HG02763 (cell line): ENCODE measurements at regions not wholly inside any gene's neighbourhood (a gene's known extent, or its start where the extent isn't known, plus 50 kb on each side); places are given as distances from the start of the nearest gene placed in this dataset.

Source experiments
- ATAC-seq: cut with Tn5 transposase; IDR thresholded peaks from one replicate; pipeline ENCODE4 v1.9.1; 2021; ENCODE audit warnings: mild to moderate bottlenecking, moderate library complexity; ENCODE audit not compliant: unreplicated experiment

DNA sequence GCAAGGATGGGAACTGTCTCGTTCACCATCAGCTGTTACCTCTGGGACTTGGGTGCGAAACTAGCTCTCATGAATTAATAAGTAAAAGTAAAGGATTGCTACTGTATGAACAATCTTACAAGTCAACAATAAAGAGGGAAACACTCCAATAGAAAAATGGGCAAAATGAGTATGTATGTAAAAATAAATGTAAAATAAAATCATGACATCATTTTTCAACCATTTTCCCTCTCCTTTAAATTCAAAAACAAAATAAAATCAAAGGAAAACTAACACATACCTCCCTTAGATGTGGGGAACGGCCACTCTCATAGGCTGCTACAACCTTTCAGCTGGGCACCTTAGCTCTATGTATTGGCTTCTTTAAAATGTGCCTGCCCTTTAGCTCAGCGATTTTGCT lies 389.7 kb upstream of the ARID1B start:
- no peak for ATAC-seq

DNA sequence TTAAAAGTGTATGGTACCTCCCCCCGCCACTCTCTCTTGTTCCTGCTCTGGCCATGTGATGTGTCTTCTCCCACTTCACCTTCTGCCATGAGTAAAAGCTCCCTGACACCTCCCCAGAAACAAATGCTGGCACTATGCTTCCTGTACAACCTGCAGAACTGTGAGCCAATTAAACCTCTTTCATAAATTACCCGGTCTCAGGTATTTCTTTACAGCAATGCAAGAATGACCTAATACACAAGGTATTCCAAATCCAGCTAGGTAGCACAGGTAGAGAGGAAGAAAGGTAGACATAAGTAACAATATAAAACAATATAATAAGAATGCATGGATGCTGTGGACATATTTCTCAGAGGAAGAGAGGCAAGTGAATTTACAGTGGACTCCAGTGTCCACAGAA lies 394.1 kb upstream of the ARID1B start:
- no peak for ATAC-seq

DNA sequence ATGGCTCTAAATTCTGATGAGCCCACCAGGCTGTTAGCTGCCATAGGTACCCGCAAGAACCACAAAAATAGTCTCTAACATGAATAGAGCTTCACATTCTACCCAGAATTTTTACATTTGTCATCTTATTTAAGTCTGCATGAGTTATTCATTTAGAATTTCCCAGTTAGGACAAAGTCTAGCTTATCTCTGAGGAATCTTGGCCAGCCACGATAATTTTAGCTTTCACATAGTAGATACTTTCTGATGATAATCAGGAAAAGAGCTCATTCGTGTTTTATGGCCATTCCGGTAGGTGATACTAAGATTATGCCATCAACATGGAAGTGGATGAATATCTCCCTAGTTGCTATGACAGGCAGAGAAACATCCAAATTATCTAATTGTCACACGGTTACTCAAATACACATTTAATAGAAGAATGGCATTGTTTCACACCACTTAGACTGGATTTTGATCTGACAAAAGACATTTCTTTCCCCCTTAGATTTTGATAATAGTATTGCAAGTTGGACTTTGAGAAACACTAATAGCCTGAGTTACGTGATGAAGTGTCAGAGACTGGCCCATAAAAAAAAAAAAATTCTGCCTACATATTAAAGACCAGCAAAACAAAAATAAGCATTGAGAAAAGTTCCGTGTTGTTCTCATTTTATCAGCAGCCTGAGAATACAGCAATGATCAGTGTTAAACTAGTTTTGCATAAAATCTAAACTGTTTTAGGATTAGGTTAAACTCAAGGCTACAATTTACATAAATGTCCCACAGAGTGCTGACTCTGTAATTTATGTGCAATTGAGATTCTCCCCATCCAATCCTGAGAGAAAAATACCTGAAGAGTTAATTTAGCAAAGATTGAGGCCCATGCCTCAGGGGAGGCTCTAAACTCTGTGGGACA lies 397.5 kb upstream of the ARID1B start:
- ATAC-seq: no peak

DNA sequence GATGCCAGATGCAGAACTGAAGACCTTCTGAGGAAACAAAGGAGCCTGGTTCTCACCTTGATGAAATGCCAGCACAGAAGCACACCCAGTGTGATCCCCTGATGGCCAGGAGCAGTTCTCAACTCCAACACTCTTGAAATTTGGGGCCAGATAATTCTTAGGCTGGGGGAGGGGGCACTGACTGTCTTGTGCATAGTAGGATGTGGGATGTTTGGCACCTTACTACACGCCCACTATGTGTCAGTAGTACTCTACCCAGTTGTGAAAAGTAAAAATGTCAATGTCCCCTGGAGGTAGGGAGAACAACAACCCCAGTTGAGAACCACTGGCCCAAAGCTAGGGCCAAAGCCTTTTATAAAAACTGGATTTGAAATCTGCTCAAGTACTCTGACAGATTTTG lies 398.3 kb upstream of the ARID1B start:
- ATAC-seq: no peak

DNA sequence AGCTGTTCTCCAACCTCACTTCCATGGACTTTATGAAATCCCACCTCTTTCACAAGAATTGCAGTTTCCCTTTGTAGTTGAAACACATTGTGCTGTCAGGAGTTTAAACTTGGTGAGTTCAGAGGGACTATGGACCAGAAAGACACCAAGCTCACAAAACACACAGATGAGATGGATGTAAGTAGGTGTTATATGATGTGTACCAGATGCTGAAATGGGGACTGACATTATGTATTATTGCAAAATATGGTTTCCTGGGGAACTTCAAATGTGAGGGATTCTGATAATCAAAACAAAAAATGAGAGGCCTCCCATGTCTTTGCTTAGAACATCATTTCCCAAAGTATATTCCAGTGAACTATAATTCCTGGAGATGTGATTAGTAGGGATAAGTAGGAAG lies 401.1 kb upstream of the ARID1B start:
- ATAC-seq: no peak

DNA sequence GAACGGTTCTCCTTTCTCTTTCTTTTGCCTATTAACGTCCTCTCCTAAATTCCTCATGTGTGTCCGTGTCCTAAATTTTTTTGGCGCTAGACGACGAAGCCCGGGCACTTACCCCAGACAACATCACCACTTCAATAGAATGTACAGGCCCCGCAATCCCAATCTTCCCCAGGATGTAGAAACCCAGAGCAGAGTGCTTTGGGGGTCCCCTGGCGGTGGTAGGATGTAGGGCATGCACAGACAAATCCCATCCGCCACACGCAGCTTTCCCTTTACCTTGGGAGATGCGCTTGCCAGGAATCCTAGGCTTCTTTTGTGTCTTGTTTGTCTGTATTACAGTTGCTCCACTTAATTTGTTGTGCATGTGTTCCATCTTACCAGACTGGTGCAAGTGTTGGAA lies 417.3 kb upstream of the ARID1B start:
- no peak for ATAC-seq

DNA sequence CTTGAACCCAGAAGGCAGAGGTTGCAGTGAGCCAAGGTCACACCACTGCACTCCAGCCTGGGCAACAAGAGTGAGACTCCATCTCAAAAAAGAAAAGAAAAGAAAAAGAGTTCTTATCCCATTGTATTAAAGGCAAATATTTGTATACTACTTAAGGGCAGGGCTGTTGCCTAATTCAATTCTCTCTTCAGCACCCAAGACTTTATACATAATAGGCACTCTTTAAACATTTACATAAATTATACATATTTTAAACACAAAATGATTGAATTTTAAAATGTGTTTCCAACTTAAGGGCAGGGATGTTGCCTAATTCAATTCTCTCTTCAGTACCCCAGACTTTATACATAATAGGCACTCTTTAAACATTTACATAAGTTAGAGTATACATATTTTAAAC lies 424.3 kb upstream of the ARID1B start:
- ATAC-seq: no peak

DNA sequence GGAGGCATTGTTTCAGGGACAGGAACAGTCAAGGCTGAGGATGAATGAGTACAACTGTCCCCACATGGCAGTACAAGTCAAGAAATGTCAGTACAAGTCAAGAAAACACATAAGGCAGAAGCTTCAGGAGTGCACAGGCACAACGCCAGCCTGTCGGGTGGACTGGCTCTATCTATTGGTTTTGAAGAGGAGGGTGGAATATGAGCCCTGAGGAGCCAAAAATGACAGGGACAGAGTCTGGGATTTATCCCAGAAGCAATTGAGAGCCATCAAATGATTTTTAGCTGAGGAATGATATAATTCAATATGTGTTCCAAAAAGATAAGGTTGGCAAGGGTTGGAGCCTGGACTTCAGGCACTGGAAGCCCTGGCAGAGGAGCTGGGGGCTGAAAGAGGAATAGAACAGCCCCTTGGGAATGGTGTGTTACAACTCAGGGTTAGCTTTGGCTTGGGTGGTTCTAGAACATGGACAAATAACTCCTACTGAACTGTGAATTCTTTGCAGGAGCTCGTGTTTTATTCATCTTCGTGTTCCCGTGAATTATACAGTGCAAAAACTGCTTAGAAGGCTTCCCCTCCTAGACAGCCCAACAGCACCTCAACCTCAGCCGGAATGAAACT lies 425.7 kb upstream of the ARID1B start:
- no peak for ATAC-seq

DNA sequence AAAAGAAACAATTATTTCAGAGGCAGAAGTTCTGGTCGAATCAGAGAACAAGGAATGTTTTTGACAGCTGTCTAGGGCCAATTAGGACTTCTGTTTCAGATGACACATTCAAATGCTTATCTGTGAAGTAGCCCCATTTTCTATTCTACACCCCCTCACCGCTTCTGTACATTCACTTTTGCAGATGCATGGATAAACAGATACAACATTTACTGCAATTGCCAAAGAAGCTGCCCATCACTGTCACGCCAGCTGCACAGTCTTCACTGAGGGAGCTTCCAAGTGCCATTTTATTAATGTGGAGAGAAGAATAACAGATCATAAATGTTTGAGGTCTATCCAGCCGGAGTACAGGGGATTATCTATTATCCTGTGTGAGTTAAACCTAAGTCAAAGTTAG lies 426.8 kb upstream of the ARID1B start:
- no peak for ATAC-seq

DNA sequence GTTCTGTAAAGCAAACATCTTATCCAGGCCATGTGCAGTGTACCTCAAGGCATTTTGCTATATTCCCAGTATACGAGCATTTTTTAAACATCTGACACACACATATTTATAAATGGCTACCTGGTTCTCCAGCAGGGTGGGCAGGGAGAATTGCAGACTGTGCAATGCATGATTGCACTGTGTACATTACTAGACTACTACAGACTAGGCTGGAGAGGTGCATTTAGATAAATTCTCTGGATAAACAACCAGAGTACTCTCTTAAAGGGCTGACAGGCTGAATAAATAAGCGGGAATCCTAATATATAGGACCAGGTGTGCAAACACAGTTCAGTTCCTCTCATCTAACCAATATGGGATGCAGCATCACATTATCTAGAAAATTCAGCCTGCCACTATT lies 428.3 kb upstream of the ARID1B start:
- ATAC-seq: no peak

DNA sequence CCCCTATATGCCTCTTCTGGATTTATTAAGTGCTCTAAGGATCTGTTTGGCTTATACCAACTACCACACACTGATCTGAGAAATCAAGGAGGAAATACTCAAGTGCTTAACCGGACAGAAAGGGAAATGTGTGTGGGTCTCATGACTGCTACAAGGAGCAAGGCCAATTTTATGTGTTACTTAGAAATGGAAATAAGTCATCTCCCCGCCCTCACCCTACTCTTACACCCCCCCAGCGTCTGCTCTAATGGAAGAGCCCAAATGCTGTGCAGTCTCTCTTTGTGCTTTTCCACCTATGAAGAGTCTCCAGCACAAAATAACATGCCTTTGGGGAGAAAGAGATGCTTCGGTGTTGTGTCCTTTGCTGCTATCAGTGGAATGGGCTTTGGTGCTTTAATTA lies 428.8 kb upstream of the ARID1B start:
- ATAC-seq: no peak

DNA sequence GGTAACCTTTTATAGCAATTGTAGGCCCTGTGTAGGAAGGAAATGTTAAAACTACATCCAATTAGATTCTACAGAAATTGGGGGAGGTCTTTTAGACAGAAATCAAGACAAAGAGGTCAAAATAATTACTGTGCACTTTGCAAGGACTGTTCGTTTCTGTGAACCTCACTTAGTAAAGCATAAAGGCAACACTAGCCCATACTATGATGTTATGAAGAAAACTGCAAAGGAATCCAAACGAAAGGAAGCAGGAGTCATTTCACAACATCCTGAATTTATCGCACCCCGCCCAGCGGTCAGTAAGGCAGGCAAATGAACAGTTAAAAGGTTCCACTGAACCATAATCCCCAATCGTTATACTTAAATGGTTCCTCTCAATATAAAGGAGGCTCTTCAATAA lies 429.5 kb upstream of the ARID1B start:
- no peak for ATAC-seq

DNA sequence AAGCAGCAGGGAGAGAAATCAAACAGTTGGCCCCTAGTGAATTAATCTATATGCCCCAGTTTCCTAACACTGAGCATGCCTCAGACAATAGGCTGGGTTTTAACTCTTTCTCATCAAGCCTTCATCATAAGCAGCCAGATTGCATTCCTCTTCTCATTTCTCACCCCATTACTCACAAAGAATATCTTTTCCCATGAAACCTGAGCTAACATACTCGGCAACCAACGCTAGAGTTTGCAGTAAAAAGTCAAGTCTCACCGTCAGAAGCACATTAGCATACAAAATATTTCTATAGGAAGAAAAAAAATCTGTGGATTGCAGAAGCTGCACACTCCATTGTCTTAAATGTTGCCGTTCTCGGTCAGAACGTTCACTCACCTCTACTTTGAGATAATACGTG lies 429.9 kb upstream of the ARID1B start:
- ATAC-seq: no peak

DNA sequence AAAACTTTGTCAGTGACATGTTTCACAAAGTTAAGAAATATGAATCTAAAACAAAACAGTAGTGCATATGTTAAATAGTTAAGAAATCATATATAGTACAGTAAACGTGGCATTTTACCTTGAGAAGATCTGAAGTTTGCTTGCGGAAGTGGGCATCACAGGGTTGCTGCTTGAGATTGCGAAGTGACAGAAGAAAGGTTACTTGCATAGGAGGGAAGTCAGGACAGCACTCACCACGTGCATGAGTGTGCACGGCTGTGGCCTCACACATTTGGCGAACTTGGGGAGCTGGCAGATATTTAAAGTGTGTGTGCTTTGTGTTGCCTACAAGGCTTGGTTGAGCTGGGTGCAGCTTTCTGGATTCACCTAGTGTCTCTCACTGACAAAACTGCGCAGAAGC lies 431.5 kb upstream of the ARID1B start:
- no peak for ATAC-seq

DNA sequence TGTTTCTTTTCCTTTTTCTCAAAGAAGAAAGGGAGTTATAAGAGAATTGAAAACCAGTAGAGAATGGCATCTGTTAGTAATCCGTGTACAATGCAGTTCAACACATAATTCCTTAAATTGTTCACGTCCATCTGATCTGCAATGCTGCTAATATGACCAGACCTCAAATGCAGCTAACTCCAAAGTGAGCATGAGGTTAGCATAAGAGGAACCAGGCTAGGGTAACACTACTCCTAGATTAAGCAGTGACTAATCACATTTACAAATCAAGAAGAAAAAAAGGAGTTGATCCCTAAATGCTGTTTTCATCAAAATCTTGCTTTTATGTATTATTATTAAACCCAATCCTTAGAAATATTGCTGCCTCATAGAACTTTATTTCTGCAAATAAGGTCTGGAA lies 432.7 kb upstream of the ARID1B start:
- no peak for ATAC-seq

DNA sequence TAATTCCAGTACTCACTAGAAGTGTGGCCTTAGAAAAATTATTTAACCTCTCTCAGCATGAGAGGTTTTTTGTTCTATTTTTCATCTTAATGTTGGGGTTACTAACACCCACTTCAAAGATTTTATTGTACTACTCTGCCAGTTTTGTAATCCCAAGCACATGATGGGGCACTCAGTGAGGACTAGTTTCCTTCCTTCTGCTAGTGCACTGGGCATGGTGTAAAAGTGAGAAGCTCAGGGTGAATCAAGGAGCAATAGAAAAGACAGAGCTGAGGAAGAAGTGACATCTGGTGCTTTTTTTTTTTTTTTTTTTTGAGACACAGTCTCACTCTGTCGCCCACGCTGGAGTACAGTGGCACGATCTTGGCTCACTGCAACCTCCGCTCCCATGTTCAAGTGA lies 439.4 kb upstream of the ARID1B start:
- no peak for ATAC-seq

DNA sequence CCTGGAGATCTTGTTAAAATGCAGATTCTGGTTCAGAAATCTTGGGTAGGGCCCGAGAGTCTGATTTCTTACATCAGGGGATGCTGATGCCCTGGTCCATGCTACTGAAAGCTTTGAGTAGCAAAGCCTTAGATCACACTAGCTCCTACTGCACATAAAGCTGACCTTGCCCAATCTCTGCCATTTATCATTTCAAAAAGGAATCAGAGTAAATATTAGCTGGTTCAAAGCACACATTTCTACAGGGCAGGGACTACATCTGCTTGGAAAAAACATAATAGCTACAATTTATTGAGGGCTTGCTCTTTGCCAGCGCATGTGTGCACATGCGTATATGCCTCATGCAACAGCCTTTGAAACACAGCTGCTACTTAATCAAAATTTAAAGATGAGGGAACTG lies 440.4 kb upstream of the ARID1B start:
- no peak for ATAC-seq

DNA sequence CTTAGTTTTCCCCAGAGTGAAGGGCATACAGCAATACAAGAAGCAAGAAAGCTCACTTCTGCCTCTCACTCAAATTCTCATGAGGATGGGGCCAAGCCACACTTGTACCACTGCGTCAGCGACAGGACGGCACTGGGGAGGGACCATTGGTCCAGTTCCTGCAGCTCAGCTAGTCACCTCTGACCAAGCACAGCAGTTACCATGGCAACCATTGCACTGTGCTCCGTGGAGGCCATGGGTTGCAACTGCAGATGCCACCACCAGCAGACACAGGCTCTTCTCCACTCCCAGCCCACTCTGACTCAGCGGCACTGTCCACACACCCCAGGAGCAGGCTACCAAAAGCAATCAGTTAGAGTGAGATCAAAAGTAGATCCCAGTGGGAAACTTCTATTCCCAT lies 441.1 kb upstream of the ARID1B start:
- ATAC-seq: no peak

DNA sequence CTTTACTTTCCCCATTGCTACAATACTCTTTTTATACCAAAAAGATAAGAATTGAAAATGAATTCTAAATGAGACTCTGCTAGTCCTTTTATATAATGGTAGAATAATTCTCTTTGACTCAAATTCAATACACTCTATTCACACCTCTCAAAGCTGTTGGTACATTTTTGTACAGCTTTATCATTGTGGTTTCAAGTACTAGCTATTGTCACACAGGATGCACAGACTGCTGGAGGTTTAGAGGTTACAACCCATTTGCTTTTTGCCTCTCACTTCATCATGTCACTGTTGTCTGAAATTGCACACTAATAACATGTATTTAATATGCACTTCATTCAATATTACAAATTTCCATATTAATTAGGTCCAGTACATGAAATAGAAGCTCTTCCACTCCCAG lies 442.2 kb upstream of the ARID1B start:
- no peak for ATAC-seq

DNA sequence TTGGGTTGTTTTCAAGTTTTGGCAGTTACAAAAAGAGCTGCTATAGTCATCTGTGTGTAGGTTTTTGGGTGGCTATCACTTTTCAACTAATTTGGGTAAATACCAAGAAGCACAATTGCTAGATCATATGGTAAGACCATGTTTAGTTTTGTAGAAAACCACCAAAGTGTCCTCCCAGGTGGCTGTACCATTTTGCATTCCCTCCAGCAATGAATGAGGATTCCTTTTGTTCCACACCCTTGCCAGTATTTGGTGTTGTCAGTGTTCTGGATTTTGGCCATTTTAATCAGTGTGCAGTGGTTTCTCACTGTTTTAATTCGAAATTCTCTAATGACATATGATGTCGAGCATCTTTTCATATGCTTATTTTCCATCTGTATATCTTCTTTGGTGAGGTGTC lies 457.5 kb upstream of the ARID1B start:
- ATAC-seq: no peak

DNA sequence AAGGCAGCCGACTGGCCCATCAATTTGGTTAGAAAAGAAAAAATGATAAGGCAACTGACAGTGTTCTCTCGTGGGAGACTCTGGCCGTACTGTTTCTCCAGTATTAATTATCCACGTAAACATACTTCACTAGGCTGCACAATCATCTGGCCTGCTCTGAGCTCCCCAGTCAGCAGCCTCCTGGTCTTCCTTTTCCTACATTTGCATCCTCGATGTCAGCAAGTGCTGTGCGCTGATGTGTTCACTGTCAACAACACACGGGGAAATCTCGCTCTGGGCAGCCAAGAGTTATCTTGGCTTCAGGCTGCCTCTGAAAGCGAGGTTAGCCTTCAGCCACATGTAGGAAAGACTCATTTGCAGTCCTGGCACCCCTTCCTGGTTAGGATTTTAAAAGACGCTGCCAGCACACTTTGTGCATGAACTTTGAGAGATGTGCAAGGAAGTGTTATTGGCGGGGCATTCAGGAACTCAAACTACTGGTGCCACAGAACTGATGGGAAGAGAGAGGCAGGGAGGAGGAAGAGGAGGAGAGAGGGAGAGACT lies 460.5 kb upstream of the ARID1B start:
- ATAC-seq: no peak

DNA sequence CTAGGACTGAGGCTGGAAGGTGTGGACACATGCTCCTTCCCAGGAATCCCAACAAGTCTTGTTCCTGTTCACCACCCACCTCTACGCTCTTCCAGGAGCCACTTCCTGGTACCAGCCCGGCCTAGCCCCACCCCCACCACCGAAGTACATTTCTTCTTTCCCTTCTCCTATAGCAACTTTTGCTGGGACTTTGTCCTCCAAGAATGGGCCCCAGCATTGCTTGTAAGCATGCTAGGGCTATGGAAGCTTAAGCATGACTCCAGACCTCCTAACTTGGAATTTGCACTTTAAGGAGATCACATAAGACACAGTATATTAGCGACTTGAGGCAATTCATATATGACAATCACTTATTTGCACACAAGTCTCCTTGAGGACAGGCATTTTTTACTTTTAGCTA lies 462.0 kb upstream of the ARID1B start:
- no peak for ATAC-seq
